ENCODE measurements at regions not wholly inside any gene's neighbourhood (a gene's known extent, or its start where the extent isn't known, plus 50 kb on each side); places are given as distances from the start of the nearest gene placed in this dataset.
"Not testable (repeated sequence)": the region's sequence is repeated elsewhere in the genome, so short reads cannot be mapped to it uniquely, and the experiment has no call there.

DNA sequence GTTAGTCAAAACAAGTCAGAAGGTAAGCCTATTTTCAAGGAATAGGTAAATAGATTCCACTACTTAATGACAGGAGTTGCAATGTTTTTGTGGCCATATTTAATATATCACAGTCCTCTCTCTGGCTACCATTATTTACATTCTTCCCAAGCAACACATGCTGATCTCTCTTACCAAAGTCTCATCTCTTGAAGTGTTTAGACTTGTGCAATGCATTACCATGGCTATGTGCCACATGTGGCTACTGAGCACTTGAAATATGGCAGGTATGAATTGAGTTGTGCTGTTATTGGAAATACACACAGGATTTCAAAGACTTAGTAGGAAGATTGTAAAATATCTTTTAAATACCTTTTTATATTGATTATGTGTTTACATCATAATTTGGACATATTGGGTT is 262.4 kb upstream of the PDE3A start:
- H3K36me3 ChIP-seq (ENCODE audit: control insufficient read depth in 4 of 4, insufficient read depth in 3 of 4, low read depth in 1 of 4, low read length in 3 of 4): no peaks in the 10 kb centered on the region
- H3K9me3 ChIP-seq (ENCODE audit: control insufficient read depth in 4 of 4, low read length in 3 of 4): no peaks in the 10 kb centered on the region
- no peaks in the 10 kb centered on the region for H3K27me3 ChIP-seq (ENCODE audit: control insufficient read depth in 4 of 4, insufficient read depth in 4 of 4, low read length in 3 of 4)
- no peak for TF ChIP-seq RXRA (IDR thresholded peaks at IDR 0.05)
- no peak for TF ChIP-seq TAF1 (conservative IDR thresholded peaks at IDR 0.05)
- TF ChIP-seq NR2F2 (IDR thresholded peaks at IDR 0.05): no peak
- no peak for TF ChIP-seq RAD21 (IDR thresholded peaks at IDR 0.05)
- TF ChIP-seq SP1 (IDR thresholded peaks at IDR 0.05): no peak
- no peak for TF ChIP-seq JUND (IDR thresholded peaks at IDR 0.05)
- TF ChIP-seq GABPA (IDR thresholded peaks at IDR 0.05 in 1 of 2, conservative IDR thresholded peaks at IDR 0.05 in 1 of 2): no peak
- TF ChIP-seq, protein P1, sequence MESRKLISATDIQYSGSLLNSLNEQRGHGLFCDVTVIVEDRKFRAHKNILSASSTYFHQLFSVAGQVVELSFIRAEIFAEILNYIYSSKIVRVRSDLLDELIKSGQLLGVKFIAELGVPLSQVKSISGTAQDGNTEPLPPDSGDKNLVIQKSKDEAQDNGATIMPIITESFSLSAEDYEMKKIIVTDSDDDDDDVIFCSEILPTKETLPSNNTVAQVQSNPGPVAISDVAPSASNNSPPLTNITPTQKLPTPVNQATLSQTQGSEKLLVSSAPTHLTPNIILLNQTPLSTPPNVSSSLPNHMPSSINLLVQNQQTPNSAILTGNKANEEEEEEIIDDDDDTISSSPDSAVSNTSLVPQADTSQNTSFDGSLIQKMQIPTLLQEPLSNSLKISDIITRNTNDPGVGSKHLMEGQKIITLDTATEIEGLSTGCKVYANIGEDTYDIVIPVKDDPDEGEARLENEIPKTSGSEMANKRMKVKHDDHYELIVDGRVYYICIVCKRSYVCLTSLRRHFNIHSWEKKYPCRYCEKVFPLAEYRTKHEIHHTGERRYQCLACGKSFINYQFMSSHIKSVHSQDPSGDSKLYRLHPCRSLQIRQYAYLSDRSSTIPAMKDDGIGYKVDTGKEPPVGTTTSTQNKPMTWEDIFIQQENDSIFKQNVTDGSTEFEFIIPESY (IDR thresholded peaks at IDR 0.05): no peak
- TF ChIP-seq, protein P2, sequence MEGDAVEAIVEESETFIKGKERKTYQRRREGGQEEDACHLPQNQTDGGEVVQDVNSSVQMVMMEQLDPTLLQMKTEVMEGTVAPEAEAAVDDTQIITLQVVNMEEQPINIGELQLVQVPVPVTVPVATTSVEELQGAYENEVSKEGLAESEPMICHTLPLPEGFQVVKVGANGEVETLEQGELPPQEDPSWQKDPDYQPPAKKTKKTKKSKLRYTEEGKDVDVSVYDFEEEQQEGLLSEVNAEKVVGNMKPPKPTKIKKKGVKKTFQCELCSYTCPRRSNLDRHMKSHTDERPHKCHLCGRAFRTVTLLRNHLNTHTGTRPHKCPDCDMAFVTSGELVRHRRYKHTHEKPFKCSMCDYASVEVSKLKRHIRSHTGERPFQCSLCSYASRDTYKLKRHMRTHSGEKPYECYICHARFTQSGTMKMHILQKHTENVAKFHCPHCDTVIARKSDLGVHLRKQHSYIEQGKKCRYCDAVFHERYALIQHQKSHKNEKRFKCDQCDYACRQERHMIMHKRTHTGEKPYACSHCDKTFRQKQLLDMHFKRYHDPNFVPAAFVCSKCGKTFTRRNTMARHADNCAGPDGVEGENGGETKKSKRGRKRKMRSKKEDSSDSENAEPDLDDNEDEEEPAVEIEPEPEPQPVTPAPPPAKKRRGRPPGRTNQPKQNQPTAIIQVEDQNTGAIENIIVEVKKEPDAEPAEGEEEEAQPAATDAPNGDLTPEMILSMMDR (IDR thresholded peaks at IDR 0.05; ENCODE audit: low read depth, low read length, missing input control): no peak
- TF ChIP-seq FOXA1 (IDR thresholded peaks at IDR 0.05): no peak
- TF ChIP-seq YY1 (IDR thresholded peaks at IDR 0.05): no peak
- TF ChIP-seq EGR1 (IDR thresholded peaks at IDR 0.05; ENCODE audit: low read depth in 2 of 2): no peak
- no peak for TF ChIP-seq HNF4G (IDR thresholded peaks at IDR 0.05)
- TF ChIP-seq, protein P3, sequence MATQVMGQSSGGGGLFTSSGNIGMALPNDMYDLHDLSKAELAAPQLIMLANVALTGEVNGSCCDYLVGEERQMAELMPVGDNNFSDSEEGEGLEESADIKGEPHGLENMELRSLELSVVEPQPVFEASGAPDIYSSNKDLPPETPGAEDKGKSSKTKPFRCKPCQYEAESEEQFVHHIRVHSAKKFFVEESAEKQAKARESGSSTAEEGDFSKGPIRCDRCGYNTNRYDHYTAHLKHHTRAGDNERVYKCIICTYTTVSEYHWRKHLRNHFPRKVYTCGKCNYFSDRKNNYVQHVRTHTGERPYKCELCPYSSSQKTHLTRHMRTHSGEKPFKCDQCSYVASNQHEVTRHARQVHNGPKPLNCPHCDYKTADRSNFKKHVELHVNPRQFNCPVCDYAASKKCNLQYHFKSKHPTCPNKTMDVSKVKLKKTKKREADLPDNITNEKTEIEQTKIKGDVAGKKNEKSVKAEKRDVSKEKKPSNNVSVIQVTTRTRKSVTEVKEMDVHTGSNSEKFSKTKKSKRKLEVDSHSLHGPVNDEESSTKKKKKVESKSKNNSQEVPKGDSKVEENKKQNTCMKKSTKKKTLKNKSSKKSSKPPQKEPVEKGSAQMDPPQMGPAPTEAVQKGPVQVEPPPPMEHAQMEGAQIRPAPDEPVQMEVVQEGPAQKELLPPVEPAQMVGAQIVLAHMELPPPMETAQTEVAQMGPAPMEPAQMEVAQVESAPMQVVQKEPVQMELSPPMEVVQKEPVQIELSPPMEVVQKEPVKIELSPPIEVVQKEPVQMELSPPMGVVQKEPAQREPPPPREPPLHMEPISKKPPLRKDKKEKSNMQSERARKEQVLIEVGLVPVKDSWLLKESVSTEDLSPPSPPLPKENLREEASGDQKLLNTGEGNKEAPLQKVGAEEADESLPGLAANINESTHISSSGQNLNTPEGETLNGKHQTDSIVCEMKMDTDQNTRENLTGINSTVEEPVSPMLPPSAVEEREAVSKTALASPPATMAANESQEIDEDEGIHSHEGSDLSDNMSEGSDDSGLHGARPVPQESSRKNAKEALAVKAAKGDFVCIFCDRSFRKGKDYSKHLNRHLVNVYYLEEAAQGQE (IDR thresholded peaks at IDR 0.05): no peak
- TF ChIP-seq, protein P4, sequence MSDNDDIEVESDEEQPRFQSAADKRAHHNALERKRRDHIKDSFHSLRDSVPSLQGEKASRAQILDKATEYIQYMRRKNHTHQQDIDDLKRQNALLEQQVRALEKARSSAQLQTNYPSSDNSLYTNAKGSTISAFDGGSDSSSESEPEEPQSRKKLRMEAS (IDR thresholded peaks at IDR 0.05): no peak
- H3K4me3 ChIP-seq (ENCODE audit: low read depth in 1 of 3, low read length in 3 of 3): no peak overlapping the region
- no peak overlapping the region for H3K27ac ChIP-seq (ENCODE audit: low read depth in 1 of 2, low read length in 2 of 2)
- no peaks in the 10 kb centered on the region for H3K4me1 ChIP-seq (ENCODE audit: control insufficient read depth in 4 of 4, insufficient read depth in 4 of 4, low read length in 3 of 4)
- no peak overlapping the region for H3K9ac ChIP-seq (ENCODE audit: low read depth in 1 of 2, low read length in 2 of 2)
- DNase-seq (ENCODE audit: low spot score): no peak

DNA sequence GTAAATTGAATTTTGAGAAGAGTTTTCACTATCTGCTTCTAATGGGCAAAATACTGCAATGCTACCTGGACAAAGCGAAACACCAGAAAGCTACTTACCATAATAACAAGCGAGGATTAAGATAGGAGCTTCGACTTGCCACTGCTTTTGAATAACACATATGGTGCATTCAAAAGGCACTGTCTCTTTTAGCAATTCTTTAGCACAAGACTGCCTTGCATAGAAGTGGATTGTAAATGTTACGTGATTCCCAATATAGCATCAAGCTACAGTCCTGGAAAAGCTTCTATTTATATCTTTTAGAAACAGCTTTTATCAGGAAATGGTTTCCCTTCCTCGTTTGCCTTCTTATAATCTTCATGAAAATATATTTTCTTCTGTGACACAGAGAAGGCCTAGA is 258.7 kb upstream of the PDE3A start:
- DNase-seq (ENCODE audit: low spot score): no peak
- no peaks in the 10 kb centered on the region for H3K4me1 ChIP-seq (ENCODE audit: control insufficient read depth in 4 of 4, insufficient read depth in 4 of 4, low read length in 3 of 4)
- H3K27me3 ChIP-seq (ENCODE audit: control insufficient read depth in 4 of 4, insufficient read depth in 4 of 4, low read length in 3 of 4): no peaks in the 10 kb centered on the region
- no peak overlapping the region for H3K9ac ChIP-seq (ENCODE audit: low read depth in 1 of 2, low read length in 2 of 2)
- 75% methylated on average over 5 of the region's 5 CpGs for WGBS
- H3K9me3 ChIP-seq (ENCODE audit: control insufficient read depth in 4 of 4, low read length in 3 of 4): no peaks in the 10 kb centered on the region
- H3K4me3 ChIP-seq (ENCODE audit: low read depth in 1 of 3, low read length in 3 of 3): no peak overlapping the region
- TF ChIP-seq HNF4G (IDR thresholded peaks at IDR 0.05) (no peak), RXRA (IDR thresholded peaks at IDR 0.05) (no peak), JUND (IDR thresholded peaks at IDR 0.05) (no peak), EGR1 (IDR thresholded peaks at IDR 0.05; ENCODE audit: low read depth in 2 of 2) (no peak), FOXA1 (IDR thresholded peaks at IDR 0.05) (no peak), YY1 (IDR thresholded peaks at IDR 0.05) (no peak), NR2F2 (IDR thresholded peaks at IDR 0.05) (no peak), GABPA (IDR thresholded peaks at IDR 0.05 in 1 of 2, conservative IDR thresholded peaks at IDR 0.05 in 1 of 2) (no peak), FOXA2 (IDR thresholded peaks at IDR 0.05) (no peak)
- TF ChIP-seq, protein P4 (IDR thresholded peaks at IDR 0.05): no peak
- TF ChIP-seq, protein P5, sequence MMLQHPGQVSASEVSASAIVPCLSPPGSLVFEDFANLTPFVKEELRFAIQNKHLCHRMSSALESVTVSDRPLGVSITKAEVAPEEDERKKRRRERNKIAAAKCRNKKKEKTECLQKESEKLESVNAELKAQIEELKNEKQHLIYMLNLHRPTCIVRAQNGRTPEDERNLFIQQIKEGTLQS (IDR thresholded peaks at IDR 0.05): no peak
- no peak overlapping the region for H3K27ac ChIP-seq (ENCODE audit: low read depth in 1 of 2, low read length in 2 of 2)
- H3K36me3 ChIP-seq (ENCODE audit: control insufficient read depth in 4 of 4, insufficient read depth in 3 of 4, low read depth in 1 of 4, low read length in 3 of 4): no peaks in the 10 kb centered on the region

DNA sequence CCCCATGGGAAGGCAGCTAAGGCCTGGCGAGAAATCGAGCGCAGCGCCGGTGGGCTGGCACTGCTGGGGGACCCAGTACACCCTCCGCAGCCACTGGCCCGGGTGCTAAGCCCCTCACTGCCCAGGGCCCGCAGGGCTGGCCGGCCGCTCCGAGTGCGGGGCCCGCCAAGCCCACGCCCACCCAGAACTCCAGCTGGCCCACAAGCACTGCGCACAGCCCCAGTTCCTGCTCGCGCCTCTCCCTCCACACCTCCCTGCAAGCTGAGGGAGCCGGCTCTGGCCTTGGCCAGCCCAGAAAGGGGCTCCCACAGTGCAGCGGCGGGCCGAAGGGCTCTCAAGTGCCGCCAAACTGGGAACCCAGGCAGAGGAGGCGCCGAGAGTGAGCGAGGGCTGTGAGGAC is 253.0 kb upstream of the PDE3A start:
- WGBS: 95% methylated on average over 24 of the region's 25 CpGs
- H3K27ac ChIP-seq (ENCODE audit: low read depth in 1 of 2, low read length in 2 of 2); H3K27me3 ChIP-seq (ENCODE audit: control insufficient read depth in 4 of 4, insufficient read depth in 4 of 4, low read length in 3 of 4); DNase-seq (ENCODE audit: low spot score); H3K36me3 ChIP-seq (ENCODE audit: control insufficient read depth in 4 of 4, insufficient read depth in 3 of 4, low read depth in 1 of 4, low read length in 3 of 4); H3K9me3 ChIP-seq (ENCODE audit: control insufficient read depth in 4 of 4, low read length in 3 of 4); H3K9ac ChIP-seq (ENCODE audit: low read depth in 1 of 2, low read length in 2 of 2); H3K4me1 ChIP-seq (ENCODE audit: control insufficient read depth in 4 of 4, insufficient read depth in 4 of 4, low read length in 3 of 4); H3K4me3 ChIP-seq (ENCODE audit: low read depth in 1 of 3, low read length in 3 of 3): not testable (repeated sequence)
